Right ventricle myocardium inferior (tissue), 1 donor: ENCODE measurements at regions not wholly inside any gene's neighbourhood (a gene's known extent, or its start where the extent isn't known, plus 50 kb on each side); places are given as distances from the start of the nearest gene placed in this dataset.

Experiments used
- ATAC-seq: fragments of 200-7000 bp; cut with Tn5 transposase; one replicate; pipeline ENCODE4 v1.9.1; 2020; ENCODE audit warnings: mild to moderate bottlenecking, moderate library complexity
- DNase-seq: peaks from one replicate; pipeline ENCODE4 v3.0.0; 2021; ENCODE audit errors: missing footprints
- intact Hi-C: fragments of 100-400 bp; cut with DNase I; formaldehyde crosslinking; loops from one replicate; pipeline ENCODE4 v1.11.0; 2022
- donor health status: DM: no; HTN: yes; CAD: no; lungs with severe emphysema.

DNA sequence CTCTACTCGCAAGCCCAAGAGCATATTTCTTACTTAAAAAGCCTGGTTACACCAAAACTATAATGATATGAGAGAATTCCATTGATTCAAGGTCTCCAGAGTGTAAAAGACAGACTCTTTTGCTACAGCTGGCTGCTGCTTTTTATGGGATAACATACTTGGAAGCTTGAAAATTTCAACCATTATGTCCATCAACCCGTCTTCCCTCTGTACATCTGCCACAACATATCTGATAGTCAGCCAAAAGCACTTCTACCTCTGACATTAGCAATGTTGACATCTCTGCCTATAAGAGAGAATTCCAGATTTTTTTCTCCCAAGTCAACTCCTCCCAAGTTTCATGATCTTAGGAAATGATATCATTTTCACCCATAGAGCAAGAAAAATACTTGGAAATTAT, 54.4 kb upstream of the IQCM start:
- DNase-seq: no peak
- intact Hi-C loops: no loop called here
- no peak for ATAC-seq

DNA sequence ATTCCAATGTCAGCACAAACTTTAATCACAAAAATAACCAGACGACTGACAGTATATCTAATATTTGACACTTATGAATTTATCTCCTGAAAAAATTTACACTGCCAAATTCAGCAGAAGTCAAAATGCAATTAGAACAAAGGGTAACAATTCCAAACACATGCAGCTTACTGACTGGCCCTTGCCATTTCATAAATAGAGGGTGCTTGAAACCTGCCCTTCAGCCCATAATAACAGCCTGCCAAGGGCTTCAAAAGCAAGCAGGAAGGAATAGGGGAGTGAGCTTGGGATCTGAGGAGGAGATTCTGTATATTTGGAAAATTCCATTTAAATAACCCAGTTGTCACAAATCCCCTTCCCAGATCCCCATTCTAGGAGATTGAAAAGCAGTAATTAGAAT, 66.1 kb upstream of the IQCM start:
- peak; percentile 72 for ATAC-seq
- intact Hi-C loops: loop anchor here (5.0 kb wide), 1 partner anchor 89 kb away; no protein-coding TSS in a partner anchor
- no peak for DNase-seq

DNA sequence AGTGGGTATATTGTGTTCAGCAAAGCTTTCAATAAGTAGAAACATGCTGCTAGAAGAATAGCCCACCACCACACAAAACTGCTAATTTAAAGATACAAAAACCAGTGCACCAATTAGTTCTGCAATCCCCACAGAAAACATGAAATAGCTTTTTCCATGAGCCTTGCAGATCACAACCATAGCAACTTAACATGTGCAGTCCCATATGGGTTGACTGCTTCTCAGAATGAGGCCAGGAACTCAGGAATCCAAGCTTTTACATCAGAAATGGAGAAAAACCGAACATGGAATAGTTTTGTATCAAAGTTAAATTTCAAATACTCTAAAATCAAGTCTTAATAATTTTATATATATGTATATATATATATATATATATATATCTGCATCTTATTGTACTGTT, 66.6 kb upstream of the IQCM start:
- ATAC-seq (no peak), DNase-seq (no peak)
- intact Hi-C loops: loop anchor here (5.0 kb wide), 1 partner anchor 90 kb away; no protein-coding TSS in a partner anchor

DNA sequence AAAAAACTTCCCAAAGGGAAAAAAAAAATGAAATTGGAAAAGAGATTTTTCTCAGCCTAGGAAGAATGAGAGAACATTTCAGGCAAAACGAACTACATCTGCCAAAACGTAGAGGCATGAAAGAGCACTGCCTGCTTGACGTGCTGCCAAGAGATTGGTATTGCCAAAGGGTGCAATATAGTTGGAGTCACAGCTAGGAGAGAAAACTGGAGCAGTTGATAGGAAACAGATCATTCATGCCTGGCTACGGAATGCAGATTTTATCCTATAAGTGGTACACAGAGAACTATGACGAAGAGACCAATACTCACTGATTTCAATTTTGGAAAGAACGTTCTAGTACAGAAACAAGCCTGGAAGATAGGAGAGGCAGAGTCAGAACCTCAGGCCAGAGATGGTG, 68.4 kb upstream of the IQCM start:
- DNase-seq (peak; percentile 32), ATAC-seq (peak; percentile 68)
- intact Hi-C loops: loop anchor here (5.0 kb wide), 1 partner anchor 92 kb away; no protein-coding TSS in a partner anchor

- DNase-seq: no peak
- intact Hi-C loops: loop anchor here (5.0 kb wide), 1 partner anchor 92 kb away; no protein-coding TSS in a partner anchor
- ATAC-seq: no peak
Measured at GRCh38 chr4:149884529-149885181, 69.0 kb upstream of the IQCM start.

GRCh38 chr4:149885896-149886295, 70.3 kb upstream of the IQCM start:
- DNase-seq: no peak
- no peak for ATAC-seq
- intact Hi-C loops: no loop called here

GRCh38 chr4:149886786-149887490, 71.3 kb upstream of the IQCM start:
- DNase-seq (no peak), ATAC-seq (no peak)
- intact Hi-C loops: no loop called here

GRCh38 chr4:149889991-149890390, 74.3 kb upstream of the IQCM start:
- intact Hi-C loops: loop anchor here (10.0 kb wide), 1 partner anchor 335 kb away; no protein-coding TSS in a partner anchor
- ATAC-seq: no peak
- no peak for DNase-seq

- ATAC-seq (no peak), DNase-seq (no peak)
- intact Hi-C loops: loop anchor here (10.0 kb wide), 1 partner anchor 336 kb away; no protein-coding TSS in a partner anchor
Measured at GRCh38 chr4:149890531-149890930, 74.9 kb upstream of the IQCM start.

- DNase-seq (no peak), ATAC-seq (no peak)
- intact Hi-C loops: loop anchor here (10.0 kb wide), 1 partner anchor 337 kb away; no protein-coding TSS in a partner anchor
Measured at GRCh38 chr4:149891426-149891825, 75.8 kb upstream of the IQCM start.

- ATAC-seq: no peak
- intact Hi-C loops: loop anchor here (2.0 to 10.0 kb wide), 2 partner anchors 342 to 526 kb away; no protein-coding TSS in a partner anchor
- DNase-seq: no peak
Measured at GRCh38 chr4:149896432-149896831, 80.8 kb upstream of the IQCM start.

- no peak for ATAC-seq
- no peak for DNase-seq
- intact Hi-C loops: loop anchor here (2.0 to 10.0 kb wide), 2 partner anchors 343 to 527 kb away; no protein-coding TSS in a partner anchor
Measured at GRCh38 chr4:149897783-149898182, 82.1 kb upstream of the IQCM start.

DNA sequence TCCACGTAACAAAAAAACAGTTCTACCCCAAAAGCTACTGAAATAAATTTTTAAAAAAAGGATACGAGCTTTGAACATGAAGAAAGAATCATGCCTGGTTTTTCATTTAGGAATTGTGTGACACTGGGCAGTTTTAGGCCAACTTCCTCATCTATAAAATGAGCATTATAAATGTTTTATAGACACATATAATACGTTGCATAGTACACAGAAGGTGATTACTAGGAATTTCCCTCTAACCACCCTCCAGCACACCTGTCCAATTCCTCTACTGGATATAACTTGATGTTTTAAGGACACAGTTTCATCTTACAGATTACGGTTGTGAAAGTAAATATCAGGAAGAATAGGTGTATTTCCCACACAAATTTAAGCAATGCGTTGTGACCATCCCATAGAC, 85.5 kb upstream of the IQCM start:
- DNase-seq (no peak), ATAC-seq (no peak)
- intact Hi-C loops: no loop called here

DNA sequence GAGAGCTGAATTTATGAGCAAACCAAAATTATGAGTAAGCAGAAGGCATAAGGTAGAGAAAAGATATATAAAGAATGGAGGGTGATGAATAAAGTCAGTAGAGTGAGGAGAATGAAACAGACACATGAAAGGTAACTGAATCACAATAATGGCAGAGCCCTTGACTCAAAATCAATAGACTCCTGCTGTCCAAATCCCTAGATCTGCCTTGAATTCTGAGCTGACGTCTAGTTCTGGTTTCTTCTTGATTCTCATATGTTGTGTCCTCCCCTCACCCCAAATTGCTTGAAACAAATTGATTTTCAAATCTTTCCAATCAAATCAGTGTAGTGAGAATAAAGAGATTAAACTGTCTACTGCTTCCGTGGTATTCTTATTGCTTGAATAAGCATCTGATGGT, 86.6 kb upstream of the IQCM start:
- no peak for DNase-seq
- ATAC-seq: no peak
- intact Hi-C loops: no loop called here

GRCh38 chr4:149910177-149910576, 94.5 kb upstream of the IQCM start:
- intact Hi-C loops: no loop called here
- DNase-seq (no peak), ATAC-seq (no peak)

- intact Hi-C loops: no loop called here
- DNase-seq (no peak), ATAC-seq (no peak)
Measured at GRCh38 chr4:149910604-149911350, 95.1 kb upstream of the IQCM start.

GRCh38 chr4:149911354-149911753, 95.7 kb upstream of the IQCM start:
- ATAC-seq (no peak), DNase-seq (no peak)
- intact Hi-C loops: no loop called here

DNA sequence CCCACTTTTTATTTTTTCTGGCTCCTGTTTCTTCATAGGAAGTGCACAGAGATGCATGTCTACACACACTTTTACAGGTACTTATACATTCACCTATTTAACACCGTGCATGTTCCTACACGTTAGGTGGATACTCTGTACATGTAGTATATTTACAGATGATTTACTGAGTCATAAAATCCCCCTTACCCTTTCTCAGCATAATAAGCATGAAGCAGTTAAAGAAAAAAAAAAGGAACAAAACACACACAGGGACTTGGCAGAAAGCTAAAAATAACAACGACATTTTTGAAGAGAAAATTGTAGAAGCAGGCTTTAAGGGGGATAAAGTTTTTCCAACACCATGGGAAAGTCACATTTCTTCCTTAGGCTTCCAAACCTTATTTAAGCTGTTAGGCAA, 96.4 kb upstream of the IQCM start:
- ATAC-seq (no peak), DNase-seq (no peak)
- intact Hi-C loops: no loop called here
